ENCODE measurements at regions not wholly inside any gene's neighbourhood (a gene's known extent, or its start where the extent isn't known, plus 50 kb on each side); places are given as distances from the start of the nearest gene placed in this dataset.

DNA sequence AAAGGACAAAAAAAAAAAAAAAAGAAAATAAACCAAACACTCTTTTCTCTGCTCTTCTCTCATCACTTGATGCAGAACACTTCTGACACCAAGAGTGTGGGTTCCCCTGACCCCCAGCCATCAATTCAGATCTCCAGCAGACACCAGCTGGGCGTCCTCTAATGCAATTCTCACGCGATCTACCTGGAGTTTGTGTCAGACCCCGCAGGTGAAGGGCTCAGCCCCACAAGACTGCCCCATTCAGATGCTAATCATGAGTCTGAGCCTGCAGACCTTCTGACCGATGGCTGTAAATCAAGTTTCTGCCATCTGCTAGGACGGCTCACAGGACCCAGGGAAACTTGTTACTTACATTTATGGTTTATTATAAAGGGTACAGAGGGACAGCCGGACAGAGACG lies 133.6 kb upstream of the C1orf174 start:
- no peak for DNase-seq (ENCODE audit: low read depth in 2 of 3, low spot score in 2 of 3)

DNA sequence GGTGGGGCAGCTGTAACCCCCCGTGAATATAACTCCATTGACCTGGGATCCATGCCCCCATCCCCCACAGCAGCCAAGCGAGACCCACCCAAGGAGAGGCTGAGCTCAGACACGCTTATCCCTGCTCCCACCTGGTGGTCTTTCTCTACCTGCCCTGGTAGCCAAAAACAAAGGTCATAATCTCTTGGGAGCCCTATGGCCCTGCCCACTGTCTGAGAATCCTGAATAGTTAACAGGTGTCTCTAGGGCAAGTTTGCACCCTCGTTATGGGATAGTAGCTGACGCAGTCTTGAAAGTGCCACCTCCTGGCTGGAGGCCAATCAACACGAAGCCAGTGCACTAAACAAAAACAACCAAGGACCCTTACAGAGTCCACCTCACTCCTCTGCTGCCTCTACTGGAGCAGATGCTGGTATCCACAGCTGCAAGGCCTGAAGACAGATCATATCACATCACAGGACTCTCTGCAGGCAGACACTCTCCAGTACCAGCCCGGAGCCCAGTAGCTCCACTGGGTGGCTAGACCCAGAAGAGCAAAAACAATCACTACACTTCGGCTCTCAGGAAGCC lies 134.3 kb upstream of the C1orf174 start:
- DNase-seq (ENCODE audit: low read depth in 2 of 3, low spot score in 2 of 3): no peak

DNA sequence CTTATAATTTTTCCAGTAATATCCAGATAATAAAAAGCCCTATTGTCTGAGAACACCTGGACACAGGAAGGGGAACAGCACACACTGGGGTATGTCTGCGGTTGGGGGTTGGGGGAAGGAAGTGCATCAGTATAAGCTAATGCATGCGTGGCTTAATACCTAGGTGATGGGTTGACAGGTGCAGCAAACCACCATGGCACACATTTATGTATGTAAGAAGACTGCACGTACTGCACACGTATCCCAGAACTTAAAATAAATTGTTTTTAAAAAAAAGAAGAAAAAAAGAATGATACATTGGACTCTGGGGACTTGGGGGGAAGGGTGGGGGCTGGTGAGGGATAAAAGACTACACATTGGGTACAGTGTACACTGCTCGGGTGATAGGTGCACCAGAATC lies 144.9 kb upstream of the C1orf174 start:
- DNase-seq (ENCODE audit: low read depth in 2 of 3, low spot score in 2 of 3): no peak

DNA sequence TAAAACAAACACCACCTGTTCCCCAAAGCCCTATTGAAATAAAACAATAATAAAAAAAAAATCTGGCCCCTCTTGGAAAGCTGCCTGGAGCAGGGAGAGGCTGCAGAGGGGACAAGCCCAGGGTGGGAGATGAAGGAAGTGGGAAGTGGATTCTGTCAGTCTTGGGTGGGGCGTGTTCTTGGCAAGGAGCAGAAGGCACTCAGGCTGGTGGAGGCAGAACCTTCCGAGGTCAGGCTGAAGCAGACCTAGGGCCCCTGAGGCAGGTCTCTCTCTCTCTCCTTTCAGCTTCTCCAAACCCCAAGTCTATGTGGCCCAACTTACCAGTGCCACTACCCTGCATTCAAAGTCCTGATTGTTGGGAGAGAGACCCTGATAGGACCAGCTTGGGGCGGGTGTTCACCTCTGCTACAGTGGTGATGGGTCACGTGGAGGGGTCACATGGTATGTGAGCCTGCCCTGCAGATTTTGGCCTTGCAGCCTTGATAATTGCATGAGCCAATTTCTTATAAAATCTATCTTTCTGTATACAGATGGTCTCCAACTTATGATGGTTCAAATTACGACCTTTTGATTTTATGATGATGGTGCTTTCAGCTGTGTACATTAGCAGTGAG lies 145.4 kb upstream of the C1orf174 start:
- DNase-seq (ENCODE audit: low read depth in 2 of 3, low spot score in 2 of 3): no peak

DNA sequence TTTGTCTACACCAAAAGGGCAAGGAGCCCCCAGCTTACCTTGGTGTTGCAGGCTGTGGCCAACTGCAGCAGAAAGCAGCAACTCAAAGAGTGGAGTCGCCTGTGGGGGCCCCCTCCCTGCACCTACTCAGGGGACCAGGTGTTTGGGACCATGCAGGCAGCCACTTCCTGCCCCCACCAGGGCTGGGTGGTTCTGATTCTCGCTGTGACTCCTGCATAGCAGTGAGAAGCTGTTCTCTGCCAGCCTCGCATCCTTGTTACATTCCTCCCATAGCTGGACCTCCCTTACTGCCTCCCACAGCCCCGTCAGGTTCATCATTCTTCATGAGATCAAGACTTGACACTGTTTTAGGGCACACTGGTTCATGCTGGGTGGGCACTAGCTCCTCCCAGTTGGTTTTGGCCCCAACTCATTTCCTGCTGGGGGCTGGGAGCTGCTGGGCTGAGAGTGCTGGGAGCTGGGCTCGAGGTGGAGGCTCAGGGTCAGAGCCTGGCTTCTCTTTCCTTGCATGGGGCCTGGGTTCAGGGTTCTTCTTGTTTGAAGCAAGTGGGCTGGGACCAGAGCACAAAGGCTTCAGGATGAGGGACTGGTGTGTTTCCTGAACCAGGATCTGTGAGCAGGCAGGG lies 146.9 kb upstream of the C1orf174 start:
- no peak for DNase-seq (ENCODE audit: low read depth in 2 of 3, low spot score in 2 of 3)

DNA sequence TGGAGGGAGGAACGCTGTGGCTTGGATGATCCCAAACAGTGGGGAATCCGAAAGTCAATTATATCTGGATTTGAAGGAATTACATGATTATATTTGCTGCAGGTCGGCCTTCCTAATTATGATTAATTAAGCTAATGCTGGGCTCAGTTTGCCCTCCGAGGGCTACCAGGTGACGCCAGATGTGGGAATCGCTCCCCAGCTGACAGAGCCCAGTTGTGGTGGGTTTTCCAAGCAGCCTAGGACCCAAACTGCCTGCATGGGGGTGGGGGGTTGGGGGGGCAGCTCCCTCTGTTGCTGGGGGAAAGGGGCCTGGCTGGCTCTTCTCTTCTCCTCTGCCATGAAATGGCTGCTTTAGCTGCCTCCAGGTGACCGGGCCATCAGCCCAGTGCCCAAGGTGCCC lies 147.6 kb upstream of the C1orf174 start:
- no peak for DNase-seq (ENCODE audit: low read depth in 2 of 3, low spot score in 2 of 3)

DNA sequence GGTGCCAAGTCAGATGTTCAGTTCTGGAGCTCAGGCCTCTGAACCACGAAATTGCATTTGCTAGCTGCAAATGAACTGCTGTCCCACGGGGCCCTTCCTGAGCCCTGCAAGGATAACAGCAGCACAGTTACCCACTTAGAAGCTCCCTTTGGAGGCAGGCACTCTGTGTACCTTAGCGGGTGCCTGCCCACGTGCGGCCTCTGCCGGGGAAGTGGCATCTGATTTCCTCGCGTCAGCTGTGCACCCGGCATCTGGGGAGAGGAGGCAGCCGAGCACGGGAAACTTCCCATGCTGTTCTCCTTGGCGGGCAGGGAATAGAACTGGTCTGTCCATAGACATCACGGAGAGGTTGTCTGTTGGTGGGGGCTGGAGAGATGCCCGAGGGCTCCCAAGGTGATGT lies 148.0 kb upstream of the C1orf174 start:
- no peak for DNase-seq (ENCODE audit: low read depth in 2 of 3, low spot score in 2 of 3)

DNA sequence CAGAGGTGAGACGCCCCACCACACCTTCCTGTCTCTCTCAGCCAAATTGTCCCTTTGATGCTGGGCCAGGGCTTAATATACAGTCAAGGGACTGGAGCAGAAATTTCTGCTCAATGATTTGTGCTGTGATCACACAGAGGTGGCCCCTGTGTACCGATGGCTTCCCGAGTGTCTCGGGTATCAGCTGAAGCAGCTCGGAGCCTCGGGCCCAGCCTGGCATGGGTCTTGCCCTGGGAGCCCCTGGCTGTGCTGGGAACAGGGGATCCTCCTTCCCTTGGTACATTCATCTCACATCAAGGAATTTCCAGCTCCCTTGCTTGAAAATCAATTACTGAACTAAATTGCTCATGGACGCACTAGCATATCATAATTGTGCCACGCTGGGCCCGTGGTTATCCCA lies 148.8 kb upstream of the C1orf174 start:
- DNase-seq (ENCODE audit: low read depth in 2 of 3, low spot score in 2 of 3): no peak

DNA sequence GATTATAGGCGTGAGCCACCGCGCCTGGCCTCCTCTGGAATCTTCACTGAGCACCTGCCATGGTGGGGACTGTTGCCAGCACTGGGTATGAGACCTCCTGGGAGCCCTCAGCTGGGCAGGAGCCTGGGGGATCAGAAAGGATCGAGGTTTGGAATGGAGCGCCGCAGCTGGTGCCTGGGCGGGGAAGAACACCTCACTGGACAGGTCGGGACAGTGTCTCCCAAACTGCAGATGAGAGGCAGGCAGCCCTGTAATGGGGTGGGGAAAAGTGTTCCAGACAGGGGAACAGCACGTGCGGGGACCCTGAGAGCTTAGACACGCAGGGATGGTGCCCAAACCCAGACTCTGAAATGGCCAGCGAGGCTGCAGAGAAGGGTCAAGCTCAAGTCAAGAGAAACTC lies 150.9 kb upstream of the C1orf174 start:
- DNase-seq (ENCODE audit: low read depth in 2 of 3, low spot score in 2 of 3): no peak

DNA sequence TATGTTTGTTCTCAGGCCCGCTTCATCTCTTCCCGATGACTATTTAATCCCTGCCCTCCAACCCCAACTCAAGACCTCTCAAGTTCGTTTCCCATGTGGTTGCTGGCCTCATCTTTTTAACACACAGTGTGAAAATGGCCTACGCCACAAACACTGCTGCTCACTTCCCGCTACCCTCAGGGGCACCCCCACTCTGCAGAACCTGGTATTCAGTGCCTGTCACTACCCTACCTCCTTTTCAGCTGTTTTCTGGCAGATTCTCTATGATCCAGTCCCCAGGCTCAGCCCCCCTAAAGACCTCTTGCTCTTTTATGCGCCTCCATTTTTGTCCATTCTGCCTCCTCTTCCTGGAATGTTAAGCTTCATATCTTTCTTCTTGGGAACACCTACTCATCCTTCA lies 152.6 kb upstream of the C1orf174 start:
- no peak for DNase-seq (ENCODE audit: low read depth in 2 of 3, low spot score in 2 of 3)

DNA sequence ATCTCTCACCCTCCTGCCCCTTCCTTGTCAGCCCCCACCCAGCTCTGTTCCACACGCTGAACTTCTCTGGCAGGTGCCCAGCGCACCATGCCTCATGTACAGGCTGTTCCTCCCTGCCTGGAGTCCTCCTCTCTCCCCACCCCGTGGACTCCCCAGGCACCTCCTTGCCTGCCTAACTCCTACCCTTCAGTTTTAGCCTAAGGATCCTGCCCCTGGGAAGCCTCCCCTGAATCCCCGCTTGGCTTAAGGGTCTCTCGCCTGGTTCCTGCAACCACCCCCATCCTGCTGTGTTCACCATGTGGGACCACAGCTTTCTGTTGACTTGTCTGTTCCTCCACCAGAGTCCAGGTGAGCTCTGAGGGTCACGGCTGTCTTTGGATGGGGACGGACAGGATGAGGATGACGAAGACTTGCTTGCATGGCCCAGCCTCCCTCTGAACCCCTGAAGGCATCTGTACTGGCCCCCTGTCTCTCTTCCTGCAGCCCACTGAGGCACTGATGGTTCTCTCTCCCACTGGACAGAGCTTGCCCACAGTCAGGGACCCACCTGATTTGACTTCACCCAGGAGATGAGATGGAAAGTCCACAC lies 153.2 kb upstream of the C1orf174 start:
- no peak for DNase-seq (ENCODE audit: low read depth in 2 of 3, low spot score in 2 of 3)

DNA sequence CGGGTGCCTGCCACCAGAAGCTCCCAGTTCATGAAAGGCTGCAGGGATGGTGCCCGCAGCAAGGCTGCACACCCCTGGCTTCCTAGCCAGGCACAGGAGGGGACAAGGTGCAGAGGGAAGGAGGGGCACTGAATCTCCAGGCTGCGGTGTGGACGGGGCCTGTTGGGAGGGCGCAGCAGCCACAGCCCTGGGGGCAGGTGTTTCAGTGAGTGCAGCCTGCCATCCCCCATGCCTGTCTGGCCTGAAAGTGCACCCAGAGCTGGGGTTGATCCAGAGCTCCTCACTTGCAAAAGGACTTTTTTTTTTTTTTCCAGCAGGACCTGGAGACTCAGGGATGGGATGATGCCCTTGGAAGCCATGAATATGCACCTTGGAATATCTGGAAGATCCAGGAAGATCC lies 153.7 kb upstream of the C1orf174 start:
- DNase-seq (ENCODE audit: low read depth in 2 of 3, low spot score in 2 of 3): no peak

DNA sequence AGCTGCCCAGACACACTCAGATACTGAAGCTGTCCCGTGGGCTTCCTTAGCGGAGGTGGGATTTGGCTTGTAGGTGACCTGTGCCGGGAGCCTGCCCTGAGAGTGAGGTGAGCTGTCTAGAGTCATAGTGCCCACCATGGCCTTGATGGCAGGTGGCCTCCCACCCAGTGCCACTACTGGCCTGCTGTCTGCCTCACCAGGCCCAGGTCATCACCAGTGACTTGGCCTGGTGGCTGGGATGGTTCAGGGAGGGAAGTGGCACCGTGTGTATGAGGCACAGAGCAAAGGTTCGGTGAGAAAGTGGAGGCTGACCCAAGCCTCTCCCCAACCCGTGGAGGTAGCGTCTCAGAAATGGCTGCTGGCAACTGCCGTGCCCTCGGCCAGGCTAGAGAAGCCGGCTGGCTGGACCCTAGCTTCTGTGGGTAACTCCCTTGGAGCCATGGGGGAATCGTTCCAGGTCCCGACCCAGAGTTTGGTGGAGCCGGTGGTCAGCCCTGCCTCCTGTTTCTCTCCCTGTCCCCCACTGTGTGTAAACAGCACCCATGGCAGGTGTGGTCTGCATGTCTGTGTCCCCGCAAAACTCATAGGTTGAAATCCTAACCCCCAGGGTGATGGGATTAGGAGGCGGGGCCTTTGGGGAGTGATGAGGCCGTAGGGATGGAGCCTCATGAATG lies 155.4 kb upstream of the C1orf174 start:
- no peak for DNase-seq (ENCODE audit: low read depth in 2 of 3, low spot score in 2 of 3)

DNA sequence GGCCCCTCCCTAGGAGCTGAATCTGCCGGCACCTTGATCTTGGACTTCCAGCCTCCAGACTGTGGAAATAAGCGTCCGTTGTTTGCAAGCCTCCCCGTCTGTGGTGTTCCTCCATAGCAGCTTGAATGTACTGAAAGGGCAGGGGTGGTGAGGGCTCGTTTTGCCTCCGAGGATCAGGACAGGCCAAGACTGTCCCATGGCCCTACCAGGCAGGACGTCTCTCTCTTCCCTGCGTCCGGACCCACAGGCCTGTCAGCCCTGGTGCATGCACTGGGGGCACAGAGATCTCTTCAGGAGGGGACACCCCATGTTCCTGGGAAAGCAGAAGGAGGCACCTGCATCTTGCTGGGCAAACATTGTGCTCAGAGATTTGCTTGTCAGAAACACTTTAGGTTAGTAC lies 156.3 kb upstream of the C1orf174 start:
- no peak for DNase-seq (ENCODE audit: low read depth in 2 of 3, low spot score in 2 of 3)

DNA sequence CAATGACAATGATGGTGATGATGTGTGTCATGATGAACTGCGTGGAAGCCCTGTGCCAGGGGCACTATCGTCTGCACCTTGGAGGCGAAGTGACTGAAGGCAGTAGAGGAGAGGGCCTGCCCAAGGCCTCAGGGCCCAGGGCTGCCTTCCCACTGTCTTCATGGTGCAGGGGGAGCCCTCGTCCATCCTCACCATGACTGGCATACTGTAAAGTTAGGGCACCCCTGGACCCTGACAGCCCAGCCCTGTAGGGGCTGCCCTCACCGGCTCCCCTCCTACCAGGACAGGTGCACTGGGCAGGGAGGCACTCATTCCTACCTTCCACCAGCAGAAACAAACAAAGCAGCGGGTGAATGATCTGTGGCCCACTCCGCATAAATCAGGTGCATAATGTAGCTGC lies 156.9 kb upstream of the C1orf174 start:
- no peak for DNase-seq (ENCODE audit: low read depth in 2 of 3, low spot score in 2 of 3)

DNA sequence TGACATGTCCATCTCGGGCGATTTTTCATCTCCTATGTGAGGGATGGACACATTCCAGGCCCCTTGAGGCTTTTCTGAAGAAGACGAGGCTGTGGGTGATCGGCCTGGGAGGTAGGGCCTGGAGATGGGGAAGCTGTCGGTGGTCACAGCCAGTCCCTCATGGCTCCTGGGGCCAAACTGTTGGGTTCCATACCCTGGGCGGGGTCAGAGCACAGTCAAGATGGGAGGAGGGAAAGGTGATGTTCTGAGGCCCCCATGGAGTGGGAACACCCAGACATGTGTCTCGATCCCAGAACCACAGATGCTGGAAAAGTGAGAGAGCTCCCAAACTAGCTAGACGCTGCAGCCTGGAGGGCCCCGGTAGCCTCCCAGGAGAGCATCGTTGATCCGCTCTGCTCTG lies 157.5 kb upstream of the C1orf174 start:
- no peak for DNase-seq (ENCODE audit: low read depth in 2 of 3, low spot score in 2 of 3)

DNA sequence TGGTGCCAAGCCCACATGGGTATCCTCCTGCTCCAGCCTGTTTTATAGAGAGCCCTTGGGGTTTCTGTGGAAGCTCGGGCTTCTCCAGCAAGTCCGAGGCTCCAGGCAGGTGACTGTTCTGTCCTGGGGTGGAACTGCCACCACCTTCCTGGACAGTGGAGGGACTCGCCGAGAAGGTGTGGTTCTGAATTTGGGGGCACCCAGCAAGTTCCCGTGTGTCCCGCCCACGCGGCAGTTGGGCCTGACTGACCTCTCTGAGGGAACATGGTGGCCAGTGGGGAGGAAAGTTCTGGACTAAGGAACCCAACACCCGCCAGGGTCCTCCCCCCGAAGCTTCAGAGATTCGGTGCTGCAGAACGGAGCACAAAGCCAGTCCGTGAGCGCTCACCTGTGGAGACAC lies 158.1 kb upstream of the C1orf174 start:
- DNase-seq (ENCODE audit: low read depth in 2 of 3, low spot score in 2 of 3): no peak

DNA sequence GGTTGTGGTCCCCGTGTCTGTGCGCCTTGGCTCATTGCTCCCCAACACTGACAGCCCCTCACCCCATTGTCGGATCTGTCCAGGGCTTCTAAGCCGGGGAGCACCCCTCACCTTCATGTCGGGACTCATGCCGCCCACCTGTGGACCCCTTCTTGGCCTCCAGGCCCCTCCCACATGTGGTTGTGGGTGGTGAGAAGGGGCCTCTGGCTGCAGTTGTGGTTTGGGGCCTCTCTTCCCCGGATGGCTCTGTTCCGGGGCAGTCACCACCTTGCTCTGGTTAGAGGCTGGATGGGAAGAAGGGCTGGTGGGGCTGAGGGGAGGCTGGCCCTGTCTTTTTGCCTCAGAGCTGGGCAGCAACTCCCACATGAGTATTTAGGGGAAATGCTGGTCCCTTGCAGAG lies 158.6 kb upstream of the C1orf174 start:
- DNase-seq (ENCODE audit: low read depth in 2 of 3, low spot score in 2 of 3): no peak

DNA sequence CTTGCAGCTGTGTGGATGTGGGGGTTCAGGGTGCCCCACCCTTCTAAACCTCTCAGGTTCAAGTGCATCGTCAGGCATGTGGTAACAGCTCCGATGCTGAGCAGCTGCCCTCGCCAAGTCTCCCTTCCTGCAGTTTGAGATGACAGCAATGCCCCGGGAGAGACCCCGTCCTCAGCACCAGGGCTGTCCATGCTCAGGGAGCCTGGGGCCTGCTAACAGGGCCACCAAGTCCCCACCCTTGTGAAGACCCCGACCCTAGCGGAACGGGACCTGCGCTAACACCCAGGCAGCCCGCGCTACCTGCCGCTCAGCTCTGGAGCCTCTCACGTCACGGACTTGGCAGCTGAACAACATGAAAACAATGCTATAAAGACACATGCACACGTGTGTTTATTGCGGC lies 159.2 kb upstream of the C1orf174 start:
- no peak for DNase-seq (ENCODE audit: low read depth in 2 of 3, low spot score in 2 of 3)

DNA sequence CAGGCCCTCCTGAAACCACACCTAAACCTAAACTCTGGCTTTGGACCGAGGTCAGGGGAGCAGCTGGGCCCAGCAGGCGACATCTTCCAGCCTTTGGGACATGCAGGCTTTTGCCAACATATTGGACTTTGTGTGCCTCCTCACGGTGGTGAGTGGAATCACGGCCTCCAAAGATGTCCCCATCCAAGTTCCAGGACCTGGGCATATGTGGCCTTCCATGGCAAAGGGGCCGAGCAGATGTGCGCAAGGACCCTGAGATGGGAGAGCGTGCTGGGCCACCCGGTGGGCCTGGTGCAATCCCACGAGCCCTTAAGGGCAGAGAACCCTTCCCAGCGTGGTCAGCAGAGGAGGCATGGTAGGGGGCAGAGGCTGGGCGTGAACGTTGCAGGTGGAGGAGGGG lies 160.8 kb upstream of the C1orf174 start:
- no peak for DNase-seq (ENCODE audit: low read depth in 2 of 3, low spot score in 2 of 3)

DNA sequence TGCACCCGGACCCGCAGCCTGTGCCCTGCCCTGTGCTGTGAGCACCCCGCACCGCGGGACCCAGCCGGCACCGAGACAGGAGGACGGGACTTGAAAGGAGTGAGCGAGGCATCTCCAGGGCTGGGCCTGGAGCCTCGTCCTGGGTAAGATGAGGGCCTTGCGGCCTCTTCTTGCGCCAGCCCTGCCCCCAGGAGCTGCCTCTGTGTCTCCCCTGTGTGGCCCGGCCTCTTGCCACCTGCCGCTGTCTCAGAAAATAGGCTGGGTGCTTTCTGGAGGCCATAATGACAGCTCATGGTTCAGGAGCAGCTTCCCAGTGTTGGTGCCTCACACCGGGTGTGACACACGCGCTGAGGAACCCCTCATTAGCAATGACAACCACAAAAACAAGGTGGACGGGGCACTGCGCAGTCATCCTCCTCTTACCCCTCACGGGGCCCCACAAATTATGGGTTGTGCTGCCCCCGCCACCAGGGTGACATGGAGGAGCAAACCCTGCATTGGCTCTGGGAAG lies 161.5 kb upstream of the C1orf174 start:
- DNase-seq (ENCODE audit: low read depth in 2 of 3, low spot score in 2 of 3): no peak

DNA sequence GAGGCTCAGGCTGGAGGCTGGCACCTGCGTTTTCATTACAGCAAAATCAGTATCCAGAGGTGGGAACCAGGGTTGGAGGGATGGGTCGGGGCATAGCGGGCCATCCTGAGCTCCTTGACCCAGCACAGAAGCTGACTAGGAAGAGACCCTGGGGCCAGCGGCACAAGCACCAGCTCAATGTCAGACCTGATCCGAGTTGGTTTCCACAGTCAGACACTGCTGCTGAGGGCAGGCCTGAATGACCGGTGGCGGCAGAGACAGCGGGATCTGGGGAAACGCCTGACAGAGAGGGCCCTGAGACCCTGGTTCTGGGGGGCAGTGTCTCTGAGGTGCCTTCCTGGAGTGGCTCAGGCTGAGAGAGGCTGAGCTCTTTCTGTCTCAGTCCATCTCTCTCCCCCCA lies 162.0 kb upstream of the C1orf174 start:
- DNase-seq (ENCODE audit: low read depth in 2 of 3, low spot score in 2 of 3): no peak
